Tibial nerve (tissue), 4 donors: ENCODE measurements at regions not wholly inside any gene's neighbourhood (a gene's known extent, or its start where the extent isn't known, plus 50 kb on each side); places are given as distances from the start of the nearest gene placed in this dataset.

Experiments
- DNase-seq, 2 donors: peaks; one replicate each; pipeline ENCODE4 v3.0.0-alpha.2; 2019; ENCODE audit warnings: low spot score in 2 of 2
- H3K27ac ChIP-seq, 4 donors: fragments of 200-600 bp; sonication (generic) in 3 of 4; one replicate each; pipeline ENCODE4 v1.5.1; 2017 to 2019; ENCODE audit warnings: mild to moderate bottlenecking in 1 of 4
- H3K27me3 ChIP-seq, 2 donors: fragments of 200-600 bp; sonication (generic) in 1 of 2; one replicate each; pipeline versions ENCODE4 v1.5.1 to v1.6.0; 2017 to 2019
- H3K36me3 ChIP-seq, 3 donors: fragments of 200-600 bp; sonication (generic); one replicate each; pipeline ENCODE4 v1.5.1; 2018 to 2019
- H3K4me1 ChIP-seq, 4 donors: fragments of 200-600 bp; sonication (generic) in 3 of 4; one replicate each; pipeline ENCODE4 v1.5.1; 2017 to 2019
- H3K4me3 ChIP-seq, 4 donors: fragments of 200-600 bp; sonication (generic) in 3 of 4; one replicate each; pipeline ENCODE4 v1.5.1; 2017 to 2019; ENCODE audit warnings: mild to moderate bottlenecking in 1 of 4, moderate library complexity in 1 of 4
- H3K9me3 ChIP-seq, 4 donors: fragments of 200-600 bp; sonication (generic) in 3 of 4; one replicate each; pipeline ENCODE4 v1.5.1; 2017 to 2019
- CTCF ChIP-seq, 5 experiments: fragments of 200-600 bp in 3 of 5; fragments of 450-650 bp in 2 of 5; sonication (generic) in 3 of 5; IDR thresholded peaks; one replicate each; pipeline ENCODE4 v1.5.1; 2016 to 2019; ENCODE audit warnings: antibody characterized with exemption in 5 of 5, mild to moderate bottlenecking in 3 of 5, moderate library complexity in 2 of 5
- EP300 ChIP-seq, 2 donors: sonication (generic); formaldehyde crosslinking; IDR thresholded peaks; one replicate each; pipeline ENCODE4 v1.6.1; 2017; ENCODE audit warnings: antibody characterized with exemption in 2 of 2, mild to moderate bottlenecking in 1 of 2
- POLR2A ChIP-seq, 2 donors: fragments of 450-650 bp; IDR thresholded peaks; one replicate each; pipeline ENCODE4 v1.6.1; 2017; ENCODE audit warnings: antibody characterized with exemption in 2 of 2, mild to moderate bottlenecking in 2 of 2, moderate library complexity in 2 of 2
- WGBS, 2 donors: methylation state at CpG; one replicate each; pipeline ENCODE4 v1.1.5; 2018; 5-methylcytosine and 5-hydroxymethylcytosine counted together

GRCh38 chr5:116703328-116703727 is 128.7 kb upstream of the SEMA6A start:
- Histone ChIP-seq H3K9me3 (no peaks in the 10 kb centered on the region), H3K4me3 (no peak overlapping the region), H3K27ac (no peak overlapping the region), H3K36me3 (no peaks in the 10 kb centered on the region), H3K4me1 (no peaks in the 10 kb centered on the region), H3K27me3 (no peaks in the 10 kb centered on the region)
- DNase-seq, result no peak
- TF ChIP-seq POLR2A (IDR thresholded peaks at IDR 0.05), result no peak
- TF ChIP-seq CTCF (IDR thresholded peaks at IDR 0.05), result no peak
- no peak for TF ChIP-seq EP300 (IDR thresholded peaks at IDR 0.05)
- 88 to 92% methylated on average over 4 of the region's 4 CpGs for WGBS, 2 donors

- H3K4me3 ChIP-seq, result no peak overlapping the region
- WGBS, 2 donors, result 85 to 89% methylated on average over 1 of the region's 1 CpG
- no peaks in the 10 kb centered on the region for H3K9me3 ChIP-seq
- no peak for TF ChIP-seq POLR2A (IDR thresholded peaks at IDR 0.05)
- no peak for TF ChIP-seq CTCF (IDR thresholded peaks at IDR 0.05)
- TF ChIP-seq EP300 (IDR thresholded peaks at IDR 0.05), result no peak
- no peak overlapping the region for H3K27ac ChIP-seq
- H3K27me3 ChIP-seq, result no peaks in the 10 kb centered on the region
- H3K4me1 ChIP-seq, result no peaks in the 10 kb centered on the region
- DNase-seq, result no peak
- no peaks in the 10 kb centered on the region for H3K36me3 ChIP-seq
These were observed 128.2 kb upstream of the SEMA6A start for GRCh38 chr5:116702776-116703175.

GRCh38 chr5:116699332-116699731 is 124.7 kb upstream of the SEMA6A start:
- 29 to 41% methylated on average over 1 of the region's 1 CpG for WGBS, 2 donors

GRCh38 chr5:116696366-116696765 is 121.7 kb upstream of the SEMA6A start:
- H3K9me3 ChIP-seq, result no peaks in the 10 kb centered on the region
- H3K27ac ChIP-seq, result peak overlapping the region in 1 of 4 donors; percentile 14
- DNase-seq, result no peak
- H3K4me1 ChIP-seq, result peaks cover 0 to 14% (median 1%) of the 10 kb centered on the region in 4 donors
- 20 to 21% methylated on average over 5 of the region's 5 CpGs for WGBS, 2 donors
- H3K4me3 ChIP-seq, result no peak overlapping the region
- no peaks in the 10 kb centered on the region for H3K27me3 ChIP-seq
- no peak for TF ChIP-seq POLR2A (IDR thresholded peaks at IDR 0.05)
- TF ChIP-seq CTCF (IDR thresholded peaks at IDR 0.05), result no peak
- TF ChIP-seq EP300 (IDR thresholded peaks at IDR 0.05), result no peak
- no peaks in the 10 kb centered on the region for H3K36me3 ChIP-seq

More at GRCh38 chr5:116699332-116699731, 124.7 kb upstream of the SEMA6A start:
- H3K27me3 ChIP-seq, result no peaks in the 10 kb centered on the region
- H3K36me3 ChIP-seq, result no peaks in the 10 kb centered on the region
- peaks cover 0 to 14% (median 1%) of the 10 kb centered on the region in 4 donors for H3K4me1 ChIP-seq
- TF ChIP-seq CTCF (IDR thresholded peaks at IDR 0.05), result no peak
- no peak for TF ChIP-seq POLR2A (IDR thresholded peaks at IDR 0.05)
- no peak for DNase-seq
- no peak overlapping the region for H3K27ac ChIP-seq
- no peak overlapping the region for H3K4me3 ChIP-seq
- H3K9me3 ChIP-seq, result no peaks in the 10 kb centered on the region

- no peak for DNase-seq
- Histone ChIP-seq H3K9me3 (no peaks in the 10 kb centered on the region), H3K36me3 (no peaks in the 10 kb centered on the region), H3K27me3 (no peaks in the 10 kb centered on the region), H3K4me1 (peaks cover 0 to 14% (median 1%) of the 10 kb centered on the region in 4 donors), H3K27ac (no peak overlapping the region), H3K4me3 (no peak overlapping the region)
- WGBS, 2 donors, result 49% methylated on average over 3 of the region's 3 CpGs
- TF ChIP-seq CTCF (IDR thresholded peaks at IDR 0.05), result no peak
- no peak for TF ChIP-seq POLR2A (IDR thresholded peaks at IDR 0.05)
- no peak for TF ChIP-seq EP300 (IDR thresholded peaks at IDR 0.05)
These were observed 121.1 kb upstream of the SEMA6A start for GRCh38 chr5:116695681-116696080.
